HG03378 (cell line): ENCODE measurements at regions not wholly inside any gene's neighbourhood (a gene's known extent, or its start where the extent isn't known, plus 50 kb on each side); places are given as distances from the start of the nearest gene placed in this dataset.

ENCODE experiments used
- ATAC-seq: cut with Tn5 transposase; IDR thresholded peaks from one replicate; pipeline ENCODE4 v1.9.1; 2021; ENCODE audit warnings: mild to moderate bottlenecking, moderate library complexity; ENCODE audit not compliant: unreplicated experiment

DNA sequence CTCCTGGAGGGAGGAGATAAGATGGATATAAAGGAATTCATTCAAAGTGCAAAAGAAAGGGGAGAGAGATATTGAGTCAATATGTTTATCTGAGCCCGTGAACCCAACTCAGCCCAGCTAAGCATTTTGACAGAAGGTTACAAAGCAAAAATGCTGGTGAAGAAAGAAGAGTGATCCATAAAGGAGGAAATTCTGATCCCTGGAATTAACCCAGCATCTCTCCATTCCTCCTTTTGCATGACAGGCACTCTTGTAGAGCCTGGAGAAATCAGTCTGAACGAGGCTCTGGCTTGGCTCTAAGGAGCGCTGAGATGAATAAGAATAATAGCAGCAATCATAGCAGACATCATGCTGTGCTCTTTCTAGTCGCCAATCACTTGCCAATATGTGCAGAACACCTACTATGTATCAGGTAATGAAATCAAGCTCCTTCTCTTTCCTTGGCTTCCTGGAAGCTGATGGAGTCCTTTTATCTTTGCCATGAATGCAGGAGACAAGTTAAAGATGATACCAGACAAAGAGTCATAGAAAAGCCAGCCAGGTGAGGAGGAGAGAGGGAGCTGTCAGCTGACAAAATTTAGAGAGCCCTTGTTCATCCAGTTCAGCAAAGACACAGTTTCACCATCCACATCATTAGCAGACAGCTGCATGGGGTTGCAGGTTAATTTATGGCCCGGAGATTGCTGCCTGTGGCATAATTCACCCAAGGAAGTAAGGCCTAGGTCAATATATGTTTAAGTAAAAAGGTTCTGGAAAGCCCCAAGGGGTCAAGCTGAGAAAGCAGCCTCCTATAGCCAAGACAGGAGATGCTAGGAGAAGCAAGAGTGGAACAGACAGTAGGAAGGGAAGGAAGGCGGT, 476.5 kb upstream of the TBX3 start:
- no peak for ATAC-seq

DNA sequence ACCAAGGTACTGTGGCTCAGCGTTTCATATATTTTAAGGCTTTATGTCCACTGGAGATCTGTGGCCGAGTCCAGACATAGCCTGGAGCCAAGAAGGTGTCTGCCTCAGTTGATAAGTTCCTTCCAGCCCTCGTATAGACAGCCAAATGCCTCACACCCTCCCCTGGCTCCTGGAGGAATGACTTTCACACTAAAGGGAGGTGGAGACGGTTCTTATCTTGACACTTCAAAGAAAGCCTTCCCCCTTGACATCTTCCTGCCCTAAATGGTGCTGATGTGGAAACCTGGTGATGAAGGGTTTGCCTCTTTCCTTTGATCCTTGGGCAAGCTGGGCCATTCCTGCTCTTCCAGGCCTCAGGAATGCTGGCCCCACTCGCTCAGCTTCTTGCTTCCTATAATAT, 474.8 kb upstream of the TBX3 start:
- no peak for ATAC-seq

DNA sequence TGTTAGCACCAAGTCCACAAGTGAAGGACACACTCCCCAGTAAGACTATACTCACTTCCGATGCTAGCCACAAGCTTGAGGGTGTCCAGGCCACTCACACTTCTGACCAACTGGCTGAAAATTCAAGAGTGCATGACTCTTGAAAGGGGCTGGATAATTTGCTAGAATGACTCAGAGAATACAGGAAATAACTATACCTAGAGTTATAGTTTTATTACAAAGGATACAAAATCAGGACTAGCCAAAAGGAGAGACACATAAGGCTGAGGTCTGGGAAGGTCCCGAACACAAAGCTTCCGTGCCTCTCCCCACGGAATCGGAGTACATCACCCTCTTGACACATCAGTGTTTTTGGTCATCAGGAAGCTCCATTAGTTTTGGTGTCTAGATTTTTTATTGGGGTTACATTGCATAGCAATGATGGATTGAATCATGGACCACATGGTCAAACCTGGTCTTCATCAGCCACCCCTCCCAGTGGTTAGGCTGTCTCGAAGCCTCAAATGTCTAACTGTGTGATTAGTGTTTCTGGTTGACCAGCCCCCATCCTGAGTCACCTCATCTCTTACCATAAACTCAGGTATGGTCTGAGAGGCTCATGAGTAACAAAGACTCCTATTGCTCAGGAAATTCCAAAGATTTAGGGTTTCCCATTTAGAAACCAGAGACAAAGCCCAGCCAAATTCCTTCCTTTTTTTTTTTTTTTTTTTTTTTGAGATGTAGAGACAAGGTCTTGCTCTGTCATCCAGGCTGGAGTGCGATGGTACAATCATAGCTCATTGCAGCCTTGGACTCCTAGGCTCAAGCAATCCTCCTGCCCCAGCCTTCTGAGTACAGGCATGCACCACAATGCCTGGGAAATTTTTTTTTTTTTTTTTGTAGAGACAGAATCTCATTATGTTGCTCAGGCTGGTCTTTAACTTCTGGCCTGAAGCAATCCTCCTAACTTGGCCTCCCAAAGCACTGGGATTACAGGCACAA, 472.0 kb upstream of the TBX3 start:
- no peak for ATAC-seq

DNA sequence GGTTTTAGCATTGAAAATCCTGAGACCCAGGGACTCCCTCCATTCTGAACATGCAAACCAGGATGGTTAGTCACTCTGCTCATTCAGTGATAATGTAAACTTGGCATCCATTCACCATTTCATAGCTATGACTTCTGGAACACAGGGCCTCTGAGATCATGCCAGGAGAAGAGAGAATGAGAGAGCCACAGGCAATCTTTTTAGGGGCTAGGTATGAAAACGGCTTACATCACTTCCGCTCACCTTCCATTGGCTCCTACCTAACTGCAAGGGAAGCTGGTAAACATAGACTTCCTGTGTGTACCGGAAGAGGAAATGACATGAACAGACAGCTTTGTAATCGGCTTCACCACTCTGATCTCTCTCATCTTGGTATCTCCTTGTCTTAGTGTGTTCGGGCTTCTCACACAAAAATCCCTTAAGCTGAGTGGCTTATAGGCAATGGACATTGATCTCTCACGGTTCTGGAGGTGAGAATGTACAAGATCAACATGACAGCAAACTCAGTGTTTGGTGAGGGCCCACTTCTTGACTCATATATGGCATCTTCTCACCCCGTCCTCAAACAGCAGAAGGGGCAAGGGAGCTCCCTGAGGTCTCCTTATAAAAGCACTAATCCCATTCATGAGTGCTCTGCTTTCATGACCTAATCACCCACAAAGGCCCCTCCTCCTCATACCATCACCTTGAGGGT, 465.9 kb upstream of the TBX3 start:
- no peak for ATAC-seq

DNA sequence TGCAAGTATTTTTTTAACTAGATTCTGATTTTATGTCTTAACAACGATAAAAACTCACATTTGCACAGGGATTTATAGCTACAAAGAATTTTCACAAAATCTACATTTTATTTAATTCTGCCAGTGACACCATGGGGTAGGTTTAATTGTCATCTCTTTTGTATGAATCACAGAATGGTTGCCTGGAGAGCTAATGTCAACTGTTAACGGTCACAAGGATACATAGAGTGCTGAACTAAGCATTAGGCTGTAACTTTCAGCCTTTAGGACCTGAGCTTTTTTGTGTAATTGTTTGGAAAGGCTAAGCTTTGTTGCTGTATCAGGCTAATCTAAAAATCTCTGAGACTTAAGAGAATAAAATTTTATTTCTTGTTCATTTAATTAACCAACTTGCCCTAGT, 465.3 kb upstream of the TBX3 start:
- no peak for ATAC-seq

DNA sequence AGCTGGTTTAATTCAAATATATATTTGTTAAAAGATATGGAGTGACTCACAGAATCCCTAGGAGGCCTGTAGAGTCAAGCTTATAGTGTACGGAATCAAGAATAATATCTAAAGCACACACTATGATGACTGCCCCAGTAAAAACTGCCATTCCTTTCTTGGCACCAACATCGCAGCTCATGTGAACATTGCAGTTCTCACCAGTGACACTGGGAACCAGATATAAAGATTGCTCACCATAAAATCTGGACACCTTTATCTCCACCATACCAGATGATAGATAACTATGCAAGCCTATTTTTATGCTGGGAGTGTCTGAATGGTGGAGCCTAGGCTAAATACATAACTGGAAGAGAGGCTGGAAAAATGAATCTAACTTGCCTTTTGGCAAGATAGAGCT, 463.9 kb upstream of the TBX3 start:
- ATAC-seq = no peak

DNA sequence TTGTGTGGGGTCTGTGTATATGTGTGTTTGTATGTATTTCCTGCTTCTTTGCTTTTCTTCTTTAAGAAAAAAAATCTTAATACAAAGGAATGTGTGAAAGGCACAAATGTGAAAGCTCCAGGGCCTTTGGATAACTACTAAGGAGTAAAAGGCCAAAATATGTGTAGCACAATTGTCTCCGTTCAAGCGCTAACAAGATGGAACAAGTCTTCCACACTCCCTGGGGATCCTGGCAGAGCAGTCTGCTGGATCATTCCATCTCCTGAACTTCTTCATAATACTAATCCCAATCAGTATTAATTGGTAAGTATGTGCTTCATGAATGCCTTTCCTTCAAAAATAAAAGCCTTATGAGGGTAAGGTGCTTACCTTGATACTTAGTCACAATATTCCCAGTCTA, 462.5 kb upstream of the TBX3 start:
- no peak for ATAC-seq

DNA sequence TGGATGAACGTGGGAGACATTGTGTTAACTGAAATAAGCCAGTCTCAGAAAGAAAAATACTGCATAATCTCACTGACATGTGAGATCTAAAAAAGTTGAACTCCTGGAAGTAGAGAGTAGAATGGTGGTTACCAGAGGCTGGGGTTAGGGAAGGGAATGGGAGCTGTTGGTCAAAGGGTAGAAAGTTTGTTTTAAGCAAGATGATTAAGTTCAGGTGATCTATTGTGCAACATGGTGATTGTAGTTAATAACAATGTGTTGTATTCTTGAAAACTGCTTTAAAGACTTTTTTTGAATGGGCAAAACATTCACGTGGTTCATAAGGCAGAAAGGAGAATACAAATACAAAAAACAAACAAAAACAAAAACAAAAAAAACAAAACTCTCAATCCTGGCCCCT, 460.4 kb upstream of the TBX3 start:
- no peak for ATAC-seq

DNA sequence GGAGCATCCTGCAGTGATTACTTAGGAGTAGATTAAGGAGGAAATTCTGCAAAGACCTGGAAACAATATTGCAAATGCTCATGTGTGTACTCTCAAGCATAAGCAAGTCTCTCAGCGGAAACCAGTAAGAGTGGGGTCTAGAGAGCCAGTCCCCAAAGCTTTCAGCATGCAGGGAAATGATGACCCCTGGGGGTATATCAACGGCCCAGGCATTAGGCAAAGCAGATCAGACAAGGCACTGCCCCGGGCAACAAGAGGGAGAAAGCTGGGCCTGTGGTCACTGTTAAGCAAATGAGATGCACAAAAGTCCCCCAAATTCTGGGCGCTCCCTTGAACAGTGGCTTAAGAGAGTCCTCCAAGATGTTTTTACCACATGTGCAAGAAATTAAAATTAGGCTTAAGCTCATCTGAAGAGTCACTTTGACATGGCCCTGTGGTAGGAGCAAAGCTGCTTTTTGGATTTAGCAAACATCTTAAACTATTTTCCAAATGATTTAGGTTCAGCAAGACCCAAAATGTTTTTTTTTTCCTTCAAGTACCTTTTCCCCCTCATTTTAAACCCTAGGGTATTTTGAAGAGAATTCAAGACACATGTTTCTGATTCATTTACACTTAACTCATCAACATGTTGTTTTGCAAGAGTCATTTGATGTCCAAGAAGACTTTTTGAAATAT, 457.1 kb upstream of the TBX3 start:
- ATAC-seq = no peak

DNA sequence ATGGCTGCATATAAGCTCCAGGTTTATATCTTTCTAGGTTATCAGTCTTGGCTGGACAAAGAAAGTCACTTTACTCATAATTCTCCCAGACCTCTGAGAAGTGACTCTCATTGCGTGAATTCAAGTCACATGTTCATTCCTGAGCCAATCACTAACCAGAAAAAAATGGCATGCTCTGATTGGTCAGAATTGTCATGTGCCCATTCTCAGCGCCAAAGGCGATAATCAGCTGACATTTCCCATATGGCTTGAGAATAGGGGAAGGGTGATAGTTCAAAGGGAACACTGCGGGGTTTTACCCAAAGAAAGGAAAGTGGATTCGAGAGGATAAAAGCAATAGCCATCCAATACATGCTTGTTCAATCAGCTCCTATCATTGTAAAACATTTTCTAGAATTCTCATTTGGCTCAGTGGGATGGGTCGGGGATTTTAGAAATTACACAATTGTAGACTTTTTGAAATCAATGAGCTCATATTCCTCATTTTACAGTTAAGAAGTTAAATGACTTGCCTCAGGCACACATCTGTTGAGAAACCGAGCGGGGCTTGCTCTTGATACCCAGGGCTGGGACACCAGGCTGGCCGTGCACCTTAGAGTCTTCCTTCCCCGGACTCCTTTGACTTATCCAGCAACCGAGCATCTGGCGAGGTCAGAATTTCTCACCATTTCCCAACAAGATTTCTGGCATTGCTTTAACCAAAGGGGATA, 454.0 kb upstream of the TBX3 start:
- ATAC-seq = no peak

DNA sequence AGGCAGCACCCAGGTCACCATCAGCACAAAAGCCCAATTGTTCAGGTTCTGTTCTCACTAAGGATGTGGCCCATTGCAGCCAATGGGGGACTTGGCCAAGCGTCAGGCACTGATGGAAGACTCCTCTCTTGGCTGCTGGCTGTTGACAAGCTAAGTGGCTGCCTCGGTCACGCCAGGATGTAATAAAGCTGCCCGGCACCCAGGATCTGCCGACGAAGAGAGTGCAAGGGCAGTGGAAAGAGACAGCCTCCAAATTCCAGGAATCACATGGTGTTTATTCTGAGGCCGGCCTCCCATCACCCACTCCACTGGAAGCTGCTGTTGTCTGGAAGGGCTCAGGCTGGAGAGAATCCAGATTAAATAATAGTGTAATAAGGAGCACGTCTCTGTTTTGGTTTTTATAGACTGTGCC, 451.8 kb upstream of the TBX3 start:
- ATAC-seq = no peak

DNA sequence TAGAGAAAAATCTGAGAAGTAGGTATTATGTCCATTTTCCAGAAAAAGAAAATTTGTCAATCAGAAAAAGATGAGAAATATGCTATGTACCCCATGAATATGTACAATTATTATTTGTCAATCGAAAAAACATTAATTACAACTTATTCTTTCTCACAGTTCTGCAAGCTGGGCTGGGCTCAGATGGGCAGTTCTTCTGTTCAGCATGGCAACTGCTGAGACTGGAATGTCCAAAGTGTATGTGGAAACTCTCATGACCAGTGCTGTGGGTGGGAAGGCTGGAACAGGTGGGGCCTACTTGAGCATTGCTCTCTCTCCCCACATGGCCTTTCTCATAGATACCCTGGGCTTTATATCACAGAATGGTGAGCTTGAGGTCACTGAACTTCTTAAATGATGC, 450.3 kb upstream of the TBX3 start:
- no peak for ATAC-seq

DNA sequence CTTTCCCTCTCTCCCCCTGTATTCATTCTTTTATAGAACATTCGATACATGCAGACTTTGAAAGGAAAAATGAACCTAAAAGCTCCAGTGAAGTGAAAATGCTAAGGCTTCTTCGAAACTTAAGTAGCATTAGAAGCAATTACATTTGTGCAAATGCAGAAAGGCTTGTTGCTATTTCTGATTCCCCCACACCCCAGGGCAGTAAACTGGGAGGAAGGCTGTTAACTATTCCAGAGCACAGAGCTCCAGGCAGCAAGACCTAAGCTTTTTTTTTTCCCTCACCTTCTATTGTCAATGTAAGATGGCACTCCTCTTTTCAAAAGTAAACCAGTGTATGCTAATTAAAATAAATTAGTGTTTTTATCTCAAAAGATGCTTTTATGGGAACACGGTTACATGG, 448.9 kb upstream of the TBX3 start:
- no peak for ATAC-seq

DNA sequence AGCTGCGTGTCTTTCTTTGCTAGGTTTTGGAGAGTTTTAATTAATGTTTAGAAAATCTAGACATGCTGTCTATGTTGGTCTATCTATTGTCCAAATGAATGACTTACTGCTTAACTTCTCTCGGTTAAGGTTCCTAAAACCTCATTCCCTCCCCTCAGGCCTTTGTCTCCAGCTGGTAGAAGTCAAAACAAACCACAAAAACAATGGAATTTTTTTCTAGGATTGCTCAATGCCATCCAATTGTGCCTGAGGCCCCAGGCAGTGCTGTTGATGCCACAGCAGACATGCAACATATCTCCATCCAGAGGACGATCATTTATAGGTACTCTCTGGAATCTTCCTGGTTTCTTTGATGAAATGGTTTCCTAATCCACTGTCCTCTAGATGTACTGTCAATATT, 448.2 kb upstream of the TBX3 start:
- ATAC-seq = no peak

DNA sequence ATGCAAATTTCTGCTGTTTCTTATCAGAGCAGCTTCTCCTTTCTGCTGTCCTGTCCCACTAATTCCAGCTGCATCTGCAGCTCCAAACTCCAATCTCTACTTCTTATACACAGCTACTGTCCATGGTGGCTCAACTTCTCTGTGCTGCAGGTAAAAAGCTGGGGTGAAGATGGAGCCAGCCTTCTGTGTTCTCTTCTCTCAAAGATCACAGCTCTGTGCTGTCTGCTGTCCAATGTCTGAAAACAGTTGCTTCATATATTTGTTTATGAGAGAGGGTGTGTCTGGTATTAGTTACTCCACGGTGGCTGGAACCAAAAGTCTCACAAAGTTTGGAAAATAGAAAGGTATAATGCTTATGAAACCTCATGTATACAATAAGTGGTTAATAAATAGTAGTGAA, 445.8 kb upstream of the TBX3 start:
- no peak for ATAC-seq

DNA sequence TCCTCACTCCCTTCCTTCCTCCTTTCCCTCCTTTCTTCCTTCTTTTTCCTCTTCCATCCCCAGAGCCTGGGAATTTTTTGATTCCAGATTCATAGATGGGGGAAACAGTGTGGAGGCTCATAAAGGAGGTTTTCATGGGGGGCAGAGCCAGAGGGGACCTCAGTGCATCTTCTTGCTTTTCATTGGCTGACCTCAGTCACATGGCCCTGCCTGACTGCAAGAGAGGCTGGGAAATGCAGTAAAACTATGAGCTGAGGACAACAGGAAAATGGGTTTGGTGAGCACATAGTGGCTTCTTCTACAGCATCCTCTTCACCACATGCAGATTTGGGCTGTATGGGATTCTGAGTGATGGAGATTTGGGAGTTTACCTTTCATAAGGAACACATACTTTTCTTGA, 437.1 kb upstream of the TBX3 start:
- no peak for ATAC-seq

DNA sequence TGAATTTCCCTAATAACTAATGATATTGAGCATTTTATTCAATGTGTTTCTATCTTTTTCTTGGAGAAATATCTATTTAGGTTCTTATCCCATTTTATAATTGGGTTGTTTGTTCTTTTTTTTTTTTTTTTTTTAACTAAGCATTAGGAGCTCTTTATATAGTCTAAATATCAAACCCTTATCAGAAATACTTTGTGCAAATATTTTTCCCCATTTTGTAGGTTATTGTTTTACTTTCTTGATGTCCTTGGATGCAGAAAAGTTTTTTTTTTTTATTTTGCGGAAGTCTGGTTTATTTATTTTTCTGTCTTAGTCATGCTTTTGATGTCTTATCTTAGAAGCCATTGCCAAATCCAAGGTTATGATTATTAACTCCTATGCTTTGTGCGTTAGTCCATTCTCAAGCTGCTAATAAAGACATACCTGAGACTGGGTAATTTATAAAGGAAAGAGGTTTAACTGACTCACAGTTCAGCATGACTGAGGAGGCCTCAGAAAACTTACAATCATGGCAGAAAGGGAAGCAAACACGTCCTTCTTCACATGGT, 434.3 kb upstream of the TBX3 start:
- ATAC-seq = no peak

DNA sequence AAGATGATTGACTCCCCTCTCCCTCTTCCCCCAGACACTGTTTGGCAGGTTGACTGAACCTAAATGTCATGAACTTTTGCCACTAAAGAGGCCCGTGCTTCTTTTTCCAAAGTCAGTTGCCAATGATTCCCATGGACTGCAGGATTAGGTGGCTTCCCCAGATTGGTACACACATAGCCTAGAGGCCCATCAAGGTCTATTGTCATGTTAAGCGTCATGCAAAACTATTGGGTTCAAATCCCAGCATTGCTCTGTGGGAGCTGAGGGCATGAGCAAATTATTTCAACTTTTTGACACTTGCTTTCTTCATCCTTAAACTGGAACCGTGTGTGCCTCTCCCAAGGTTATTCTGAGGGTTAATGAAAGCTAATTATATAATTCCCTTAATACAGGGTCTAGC, 430.2 kb upstream of the TBX3 start:
- no peak for ATAC-seq

DNA sequence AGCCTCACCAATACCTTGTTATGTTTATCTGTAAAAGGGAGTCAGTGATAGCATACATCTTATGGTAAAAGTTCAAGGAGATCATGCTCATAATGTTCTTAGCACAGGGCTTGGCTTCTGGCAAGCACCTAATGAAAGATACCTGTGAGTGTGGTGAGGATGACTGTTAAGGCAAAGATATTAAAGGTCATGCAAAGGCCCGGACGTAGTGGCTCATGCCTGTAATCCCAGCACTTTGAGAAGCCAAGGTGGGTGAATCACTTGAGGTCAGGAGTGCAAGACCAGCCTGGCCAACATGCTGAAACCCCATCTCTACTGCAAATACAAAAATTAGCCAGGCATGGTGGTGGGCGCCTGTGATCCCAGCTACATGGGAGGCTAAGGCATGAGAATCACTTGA, 425.9 kb upstream of the TBX3 start:
- ATAC-seq = no peak
